ENCODE measurements at regions not wholly inside any gene's neighbourhood (a gene's known extent, or its start where the extent isn't known, plus 50 kb on each side); places are given as distances from the start of the nearest gene placed in this dataset.

- TF ChIP-seq POLR2A (IDR thresholded peaks at IDR 0.05) (no peak), CTCF (IDR thresholded peaks at IDR 0.05) (no peak)
- DNase-seq: no peak
- Histone ChIP-seq H3K27me3 (peaks cover 0 to 47% of the 10 kb centered on the region in 2 donors), H3K4me1 (peaks cover 0 to 23% (median 7%) of the 10 kb centered on the region in 4 donors), H3K27ac (no peak overlapping the region), H3K9me3 (no peaks in the 10 kb centered on the region), H3K4me3 (no peak overlapping the region), H3K36me3 (no peaks in the 10 kb centered on the region)
Observed at GRCh38 chr4:41880022-41880837, 55.0 kb upstream of the TMEM33 start.

- Histone ChIP-seq H3K36me3 (no peaks in the 10 kb centered on the region), H3K9me3 (no peaks in the 10 kb centered on the region), H3K27ac (no peak overlapping the region), H3K27me3 (peaks cover 0 to 47% of the 10 kb centered on the region in 2 donors), H3K4me3 (no peak overlapping the region), H3K4me1 (peaks cover 0 to 23% (median 7%) of the 10 kb centered on the region in 4 donors)
- TF ChIP-seq POLR2A (IDR thresholded peaks at IDR 0.05): no peak
- TF ChIP-seq CTCF (IDR thresholded peaks at IDR 0.05): no peak
- no peak for DNase-seq
Observed at GRCh38 chr4:41879552-41879951, 55.7 kb upstream of the TMEM33 start.

GRCh38 chr4:41878991-41879491 is 56.2 kb upstream of the TMEM33 start:
- Histone ChIP-seq H3K36me3 (no peaks in the 10 kb centered on the region), H3K27me3 (peaks cover 0 to 47% of the 10 kb centered on the region in 2 donors), H3K9me3 (no peaks in the 10 kb centered on the region), H3K27ac (no peak overlapping the region), H3K4me1 (peaks cover 0 to 23% (median 7%) of the 10 kb centered on the region in 4 donors), H3K4me3 (no peak overlapping the region)
- no peak for TF ChIP-seq CTCF (IDR thresholded peaks at IDR 0.05)
- TF ChIP-seq POLR2A (IDR thresholded peaks at IDR 0.05): no peak
- DNase-seq: no peak

GRCh38 chr4:41878170-41878969 is 56.9 kb upstream of the TMEM33 start:
- Histone ChIP-seq H3K27ac (no peak overlapping the region), H3K27me3 (peaks cover 0 to 52% of the 10 kb centered on the region in 2 donors), H3K4me1 (peaks cover 0 to 27% (median 7%) of the 10 kb centered on the region in 4 donors), H3K9me3 (no peaks in the 10 kb centered on the region), H3K36me3 (no peaks in the 10 kb centered on the region), H3K4me3 (no peak overlapping the region)
- DNase-seq: no peak
- TF ChIP-seq POLR2A (IDR thresholded peaks at IDR 0.05) (no peak), CTCF (IDR thresholded peaks at IDR 0.05) (no peak)

GRCh38 chr4:41877020-41877796 is 58.0 kb upstream of the TMEM33 start:
- TF ChIP-seq POLR2A (IDR thresholded peaks at IDR 0.05) (no peak), CTCF (IDR thresholded peaks at IDR 0.05) (no peak)
- Histone ChIP-seq H3K4me1 (peaks cover 0 to 24% (median 7%) of the 10 kb centered on the region in 4 donors), H3K27me3 (peaks cover 0 to 57% of the 10 kb centered on the region in 2 donors), H3K36me3 (no peaks in the 10 kb centered on the region), H3K4me3 (no peak overlapping the region), H3K27ac (no peak overlapping the region), H3K9me3 (no peaks in the 10 kb centered on the region)
- no peak for DNase-seq
